GM12878 (cell line): ENCODE measurements at regions not wholly inside any gene's neighbourhood (a gene's known extent, or its start where the extent isn't known, plus 50 kb on each side); places are given as distances from the start of the nearest gene placed in this dataset.

Experiments used
- ATAC-seq: fragments of 200-7000 bp; cut with Tn5 transposase; 3 replicates; pipeline ENCODE4 v1.9.1; 2020; ENCODE audit warnings: mild to moderate bottlenecking, moderate library complexity
- BruUV-seq: library from RNA; stranded (reverse); fragments of 400-500 nt; replicated peaks from 2 replicates; lab custom pipeline; 2021; lab: Mats Ljungman, UMichigan
- CTCF ChIA-PET: fragments of 300-600 bp; sonication (Branson Sonifier 250); formaldehyde crosslinking; extraction: SDS; loops from one replicate; lab custom pipeline; 2021; ENCODE audit warnings: inconsistent platforms; lab: Yijun Ruan, JAX
- POLR2A ChIA-PET: fragments of 350-600 bp; formaldehyde crosslinking; extraction: SDS; loops from one replicate; lab custom pipeline; 2021; ENCODE audit warnings: inconsistent platforms; lab: Charles Lee
- RAD21 ChIA-PET: fragments of 300-600 bp; sonication (Branson Sonifier 250); formaldehyde crosslinking; loops from one replicate; lab custom pipeline; 2023; ENCODE audit warnings: antibody characterized with exemption; ENCODE audit not compliant: unreplicated experiment; lab: Charles Lee
- SMC1A ChIA-PET: fragments of 300-600 bp; sonication (Branson Sonifier 250); formaldehyde crosslinking; loops from one replicate; lab custom pipeline; 2023; ENCODE audit not compliant: unreplicated experiment, uncharacterized antibody; lab: Charles Lee
- DNase-seq: peaks from one replicate; pipeline ENCODE4 v3.0.0-alpha.2; 2011; ENCODE audit warnings: low read depth, low spot score
- FAIRE-seq: peaks from 3 replicates; lab custom pipeline; 2011; peaks lifted over from hg19 to GRCh38; lab: Jason Lieb, UNC
- H2AFZ ChIP-seq: 2 replicates; pipeline ENCODE4 v1.6.0; 2011; ENCODE audit warnings: low read depth, low read length, control low read depth; ENCODE audit not compliant: control insufficient read depth
- H3K27ac ChIP-seq: 2 replicates; pipeline ENCODE4 v1.5.1; 2011; ENCODE audit warnings: control low read depth; ENCODE audit not compliant: control insufficient read depth, insufficient read depth
- H3K27me3 ChIP-seq, 2 experiments: replicated peaks in 1 of 2; 2 replicates each; pipeline versions ENCODE4 v1.6.0 to v1.6.1; 2011; ENCODE audit warnings: low read length in 1 of 2; ENCODE audit not compliant: control insufficient read depth in 2 of 2, insufficient read depth in 2 of 2
- H3K36me3 ChIP-seq, 2 experiments: 2 replicates each; pipeline ENCODE4 v1.5.1; 2011; ENCODE audit warnings: low read length in 1 of 2; ENCODE audit not compliant: control insufficient read depth in 2 of 2, insufficient read depth in 2 of 2
- H3K4me1 ChIP-seq: 2 replicates; pipeline ENCODE4 v1.6.1; 2011; ENCODE audit warnings: mild to moderate bottlenecking, low read length, moderate library complexity, mixed read lengths; ENCODE audit not compliant: control insufficient read depth, insufficient read depth
- H3K4me2 ChIP-seq: 2 replicates; pipeline ENCODE4 v1.6.0; 2011; ENCODE audit warnings: control low read depth; ENCODE audit not compliant: control insufficient read depth, insufficient read depth
- H3K4me3 ChIP-seq: fragments of 200-600 bp; sonication (generic); 2 replicates; pipeline ENCODE4 v1.5.1; 2016
- H3K79me2 ChIP-seq: 2 replicates; pipeline ENCODE4 v1.6.0; 2011; ENCODE audit warnings: low read length; ENCODE audit not compliant: control insufficient read depth, insufficient read depth
- H3K9ac ChIP-seq: 2 replicates; pipeline ENCODE4 v1.8.0; 2011; ENCODE audit warnings: low read length, control low read depth, mixed read lengths; ENCODE audit not compliant: control insufficient read depth, insufficient read depth
- H3K9me3 ChIP-seq: replicated peaks from 3 replicates; pipeline ENCODE4 v1.5.1; 2011; ENCODE audit warnings: mild to moderate bottlenecking, low read length; ENCODE audit not compliant: control insufficient read depth, insufficient read depth
- H4K20me1 ChIP-seq: 2 replicates; pipeline ENCODE4 v1.6.0; 2011; ENCODE audit not compliant: control insufficient read depth, insufficient read depth
- ATF7 ChIP-seq: fragments of 450-650 bp; IDR thresholded peaks from 2 replicates; pipeline ENCODE4 v1.6.1; 2016; ENCODE audit warnings: low read depth, mild to moderate bottlenecking
- BCL3 ChIP-seq: IDR thresholded peaks from 2 replicates; pipeline ENCODE4 v1.6.1; 2011; ENCODE audit warnings: borderline replicate concordance, low read depth, mild to moderate bottlenecking, moderate library complexity, low read length; ENCODE audit not compliant: insufficient read depth, poor library complexity, severe bottlenecking
- BRCA1 ChIP-seq: IDR thresholded peaks from 2 replicates; pipeline ENCODE4 v1.6.1; 2011; ENCODE audit warnings: low read depth, low read length, improper control_type of control experiment
- CEBPZ ChIP-seq: fragments of 150-350 bp; IDR thresholded peaks from 2 replicates; pipeline ENCODE4 v1.6.1; 2016; ENCODE audit warnings: low read depth, low read length
- EED ChIP-seq: sonication (generic); IDR thresholded peaks from 2 replicates; pipeline ENCODE4 v1.6.1; 2016; ENCODE audit warnings: antibody characterized with exemption, low read depth
- EGR1 ChIP-seq, 2 experiments: IDR thresholded peaks; 1 replicate in 1 of 2; 2 replicates in 1 of 2; pipeline ENCODE4 v1.6.1; 2011 to 2012; ENCODE audit warnings: low read depth in 2 of 2, low read length in 2 of 2, borderline replicate concordance in 1 of 2, mild to moderate bottlenecking in 1 of 2, moderate library complexity in 1 of 2
- ETV6 ChIP-seq, 2 experiments: fragments of 450-650 bp in 1 of 2; IDR thresholded peaks in 1 of 2; conservative IDR thresholded peaks in 1 of 2; 2 replicates each; pipeline ENCODE4 v1.6.1; 2014; ENCODE audit warnings: antibody characterized with exemption in 1 of 2, borderline replicate concordance in 1 of 2, low read depth in 1 of 2, mild to moderate bottlenecking in 1 of 2, moderate library complexity in 1 of 2
- KDM1A ChIP-seq: fragments of 200-600 bp; sonication (generic); IDR thresholded peaks from 2 replicates; pipeline ENCODE4 v1.6.1; 2016; ENCODE audit warnings: borderline replicate concordance
- NRF1 ChIP-seq: conservative IDR thresholded peaks from 2 replicates; pipeline ENCODE4 v1.6.1; 2011; ENCODE audit warnings: mild to moderate bottlenecking, low read depth, low read length, improper control_type of control experiment
- SIX5 ChIP-seq: IDR thresholded peaks from 2 replicates; pipeline ENCODE4 v1.6.1; 2011; ENCODE audit warnings: mild to moderate bottlenecking, low read depth, low read length, moderate library complexity; ENCODE audit not compliant: severe bottlenecking
- ZNF622 ChIP-seq: fragments of 450-650 bp; IDR thresholded peaks from 2 replicates; pipeline ENCODE4 v1.6.1; 2017; ENCODE audit warnings: mild to moderate bottlenecking, inconsistent platforms
- WGBS: methylation state at CpG from one replicate; pipeline ENCODE4 v1.1.6; 2016; ENCODE audit warnings: low lambda C conversion rate; ENCODE audit not compliant: insufficient replicate concordance, insufficient coverage; ENCODE audit errors: missing lambda C conversion rate; 5-methylcytosine and 5-hydroxymethylcytosine counted together
- in situ Hi-C: fragments of 300-500 bp; cut with MboI; formaldehyde crosslinking; loops from 9 replicates; pipeline ENCODE4 v1.14.3; 2018; ENCODE audit warnings: mixed read lengths
- intact Hi-C: fragments of 100-400 bp; cut with micrococcal nuclease; formaldehyde crosslinking; loops from one replicate; pipeline ENCODE4 v1.14.2; 2022; ENCODE audit not compliant: unreplicated experiment

GRCh38 chr20:12433724-12434123, 516.0 kb downstream of the BTBD3 start:
- Histone ChIP-seq H3K4me1 (no peaks in the 10 kb centered on the region), H4K20me1 (no peaks in the 10 kb centered on the region), H3K9me3 (no peaks in the 10 kb centered on the region), H3K4me3 (no peak overlapping the region), H3K27me3 (no peaks in the 10 kb centered on the region), H3K9ac (no peak overlapping the region), H3K4me2 (no peak overlapping the region), H2AFZ (no peak overlapping the region), H3K79me2 (no peaks in the 10 kb centered on the region), H3K36me3 (no peaks in the 10 kb centered on the region), H3K27ac (no peak overlapping the region)
- SMC1A ChIA-PET = no interaction called here
- DNase-seq (no peak), FAIRE-seq (no peak), ATAC-seq (no peak)
- TF ChIP-seq BRCA1 (no peak), ETV6 (conservative IDR thresholded peaks at IDR 0.05 in 1 of 2, IDR thresholded peaks at IDR 0.05 in 1 of 2; ENCODE audit: borderline replicate concordance in 1 of 2, low read depth in 1 of 2) (no peak), KDM1A (no peak), EED (no peak), NRF1 (no peak), ATF7 (no peak), CEBPZ (no peak), BCL3 (no peak), ZNF622 (no peak), EGR1 (IDR thresholded peaks at IDR 0.05; ENCODE audit: borderline replicate concordance in 1 of 2, low read depth in 2 of 2, low read length in 2 of 2) (no peak), SIX5 (no peak)
- WGBS = 11% methylated on average over 2 of the region's 2 CpGs
- CTCF ChIA-PET = no interaction called here
- RAD21 ChIA-PET = no interaction called here
- in situ Hi-C loops (no loop called here), intact Hi-C loops (no loop called here)
- POLR2A ChIA-PET = no interaction called here
- BruUV-seq = no TSS peak
